Dermis blood vessel endothelial cell (primary cell): ENCODE measurements at regions not wholly inside any gene's neighbourhood (a gene's known extent, or its start where the extent isn't known, plus 50 kb on each side); places are given as distances from the start of the nearest gene placed in this dataset.

Source experiments
- DNase-seq: peaks from one replicate; pipeline ENCODE4 v3.0.0; 2010

DNA sequence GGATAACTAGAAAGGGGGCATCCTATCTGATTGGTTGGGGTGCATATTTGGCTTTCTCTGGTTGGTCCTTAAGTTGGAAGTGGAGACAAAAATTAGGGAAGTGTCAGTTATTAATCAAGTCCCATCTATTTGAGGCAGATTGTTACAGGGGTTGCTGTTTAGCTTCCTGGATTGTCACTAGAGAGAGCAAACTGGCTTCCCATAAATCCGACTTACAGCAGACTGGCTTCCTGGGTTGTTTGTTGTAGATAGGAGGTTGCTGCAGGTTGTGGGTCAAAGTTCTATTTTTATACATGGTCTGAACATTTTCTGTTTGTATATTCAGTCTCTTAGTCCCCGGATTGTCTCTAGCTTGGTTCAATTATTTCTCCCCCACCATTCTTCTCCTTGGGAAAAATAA is 106.1 kb upstream of the HABP2 start:
- no peak for DNase-seq

DNA sequence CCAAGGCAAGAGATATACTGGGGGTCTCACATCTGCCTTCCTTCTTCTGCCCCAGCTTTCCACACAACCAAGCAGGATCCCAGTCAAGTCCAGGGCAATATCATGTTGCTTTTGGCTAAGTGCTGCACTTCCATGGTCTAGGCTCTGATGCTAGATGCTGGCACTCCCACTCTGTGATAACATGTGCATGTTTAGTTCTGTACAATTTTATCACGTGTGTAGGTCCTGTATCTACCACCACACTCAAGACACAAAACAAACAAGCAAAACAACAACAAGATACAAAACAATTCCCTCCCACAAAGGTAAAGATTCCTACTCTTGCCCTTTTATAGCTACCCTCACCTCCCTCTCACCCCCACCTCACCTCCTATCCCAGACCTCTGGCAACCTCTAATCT is 105.6 kb upstream of the HABP2 start:
- no peak for DNase-seq

DNA sequence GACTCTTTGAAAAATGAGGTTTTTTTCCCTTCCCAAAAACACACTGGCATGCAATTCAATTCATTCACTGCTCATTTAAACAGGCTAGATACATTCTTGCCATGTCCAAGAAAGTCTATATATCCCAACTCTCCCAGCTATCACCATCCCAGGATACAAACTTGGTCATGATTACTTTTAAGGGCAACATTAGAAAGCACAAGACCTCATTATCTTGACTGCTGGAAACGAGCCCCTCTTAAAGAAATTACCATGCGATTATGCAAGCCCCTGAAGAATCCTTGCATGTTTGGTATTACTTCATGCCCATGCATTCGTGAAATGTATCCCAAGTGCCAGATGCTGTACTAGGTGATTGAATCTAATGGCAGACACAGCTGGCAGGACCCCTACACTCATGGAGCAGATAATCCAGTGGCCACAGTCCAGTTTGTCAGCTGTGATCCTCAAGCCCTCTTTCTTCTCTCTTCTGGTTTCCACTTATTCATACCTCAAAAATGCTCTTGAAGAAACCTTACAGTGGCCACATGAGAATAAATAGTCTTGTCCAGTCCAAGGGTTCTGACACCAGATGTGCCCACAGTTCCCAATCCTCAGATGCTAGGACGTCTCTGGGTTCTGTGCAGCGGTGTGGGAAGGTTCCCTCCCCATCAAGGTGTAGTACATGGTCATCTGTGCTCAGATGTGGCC is 103.7 kb upstream of the HABP2 start:
- no peak for DNase-seq

DNA sequence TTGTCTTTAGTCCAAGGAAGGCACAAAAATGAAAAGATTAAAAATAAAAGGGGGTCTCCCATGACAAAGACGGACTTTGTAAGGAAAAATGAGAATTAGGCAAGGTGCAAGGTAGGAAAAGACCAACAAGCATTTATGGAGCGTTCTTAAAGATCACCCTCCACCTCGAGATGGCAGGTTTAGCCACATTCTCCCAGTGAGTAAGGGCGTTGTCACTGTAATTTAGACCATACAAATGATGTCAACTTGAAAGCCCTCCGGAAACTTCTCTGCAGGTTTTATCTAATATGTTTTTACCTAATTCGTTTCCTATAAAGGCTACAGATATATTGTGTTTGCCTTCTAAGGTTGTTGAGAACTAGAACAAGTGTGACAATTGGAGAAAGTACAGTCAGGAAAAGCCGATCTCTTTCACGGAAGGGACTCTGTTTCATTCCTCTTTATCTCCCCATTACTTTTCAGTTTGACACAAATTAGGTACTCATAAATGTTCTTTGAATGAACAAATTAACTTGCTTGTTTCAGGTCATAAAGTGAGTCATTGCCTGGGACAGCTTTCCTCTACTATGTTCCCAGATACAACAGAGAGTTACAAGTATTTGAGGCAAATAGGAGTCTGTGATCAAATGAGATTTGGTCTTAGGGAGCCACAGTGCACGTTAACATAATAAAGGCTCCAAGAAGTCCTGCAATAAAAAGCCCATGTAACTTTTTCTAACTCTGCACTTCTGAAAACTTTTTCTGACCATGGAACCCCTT is 102.6 kb upstream of the HABP2 start:
- DNase-seq, result no peak

DNA sequence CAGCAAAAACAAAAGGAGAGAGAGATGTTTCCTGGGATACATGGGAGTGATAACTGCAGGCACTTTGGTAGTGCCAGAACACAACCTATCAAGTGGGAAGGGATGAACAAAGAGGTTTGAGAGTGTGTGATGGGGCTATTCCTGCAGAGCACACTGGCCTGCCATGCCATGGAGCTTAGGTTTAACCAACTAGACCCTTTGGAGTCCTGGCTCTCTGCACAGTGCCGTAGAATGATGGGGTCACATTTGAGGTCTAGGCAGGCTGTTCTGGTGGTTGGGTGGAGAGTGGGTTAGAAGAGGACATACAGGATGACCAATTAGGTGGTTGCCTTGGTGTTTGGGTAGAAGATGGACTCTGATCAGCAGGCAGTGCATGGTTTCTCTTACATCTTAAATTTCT is 101.9 kb upstream of the HABP2 start:
- no peak for DNase-seq

DNA sequence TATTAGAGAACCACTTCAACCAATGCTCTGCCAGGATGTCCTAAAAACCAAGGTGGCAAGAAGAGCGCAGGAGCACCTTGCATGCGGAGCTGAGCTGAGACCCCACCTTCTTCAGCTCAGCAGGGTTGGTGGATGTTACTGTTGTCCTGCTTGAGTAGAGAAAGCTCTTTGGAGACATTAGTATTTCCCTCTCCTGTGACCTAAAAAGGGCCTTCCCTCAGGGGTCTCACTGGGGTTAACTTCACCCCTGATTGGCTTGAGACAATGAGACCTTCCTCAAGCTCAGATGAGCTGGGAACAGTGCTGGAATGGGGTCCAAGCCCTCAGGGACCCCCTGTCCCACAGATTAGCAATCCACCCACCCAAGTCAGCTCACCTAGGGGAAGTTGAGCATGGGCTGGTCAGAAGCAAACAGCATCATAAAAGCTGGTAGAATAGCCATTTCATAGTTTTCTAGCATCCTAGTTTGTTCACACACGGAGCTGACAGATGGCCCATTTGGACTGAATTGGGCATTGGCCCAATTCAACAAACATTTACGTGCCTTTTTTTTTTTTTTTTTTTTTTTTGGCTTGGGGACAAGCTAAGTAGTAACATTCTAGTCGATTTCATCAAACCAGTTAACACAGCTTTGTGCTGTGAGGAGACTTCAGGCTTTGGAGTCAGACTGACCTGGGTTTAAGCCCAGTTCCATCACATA is 100.6 kb upstream of the HABP2 start:
- DNase-seq, result no peak

DNA sequence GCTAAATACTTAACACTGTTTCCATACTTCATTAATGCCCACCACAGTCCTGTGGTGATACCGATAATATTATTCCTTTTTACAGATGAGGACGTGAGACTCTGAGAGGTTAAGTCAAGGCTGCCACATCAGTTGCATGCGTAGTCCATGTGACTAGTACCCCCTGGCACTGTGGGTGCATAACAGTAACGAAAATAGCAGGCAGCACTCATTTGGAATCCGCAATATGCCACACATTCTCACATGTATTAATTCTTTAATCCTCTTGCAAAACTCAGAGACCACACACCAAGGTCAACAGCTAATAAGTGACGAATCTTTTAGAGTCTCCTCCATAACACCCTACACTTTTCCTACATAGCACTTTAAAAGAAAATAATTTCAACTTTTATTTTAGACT is 99.5 kb upstream of the HABP2 start:
- DNase-seq, result no peak

DNA sequence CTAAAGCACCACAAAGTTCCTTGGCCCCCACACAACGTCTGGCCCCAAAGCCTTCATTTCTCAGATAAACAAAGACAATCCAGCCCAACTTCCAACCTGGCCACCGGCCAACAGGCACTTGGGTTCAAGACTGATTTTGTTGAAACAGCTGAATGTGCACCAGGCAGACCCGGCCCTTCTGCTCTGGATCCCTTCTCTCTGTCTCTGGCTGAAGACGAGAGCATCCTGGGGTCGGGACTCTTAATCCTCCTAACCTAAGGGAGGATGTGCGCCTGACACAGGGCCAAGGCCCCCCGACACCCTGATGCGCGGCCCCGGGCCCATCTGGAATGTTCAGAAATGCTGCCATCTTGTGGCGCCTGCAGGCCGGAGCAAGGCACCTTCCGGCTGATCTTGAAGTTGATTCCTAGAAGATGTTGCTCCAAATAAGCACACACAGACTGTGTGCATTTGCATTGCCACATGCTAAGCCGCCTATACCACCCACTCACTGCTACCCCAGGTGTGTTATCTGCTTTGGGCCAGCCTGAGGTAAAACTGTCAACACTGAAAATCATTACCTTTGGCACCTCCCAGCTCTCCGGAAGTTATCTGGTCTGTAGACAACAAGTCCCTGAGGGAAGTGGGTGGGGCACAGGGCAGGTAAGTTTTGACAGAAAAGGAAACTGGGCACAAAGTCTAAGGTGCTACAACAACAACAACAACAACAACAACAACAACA is 98.4 kb upstream of the HABP2 start:
- peak; percentile 56 for DNase-seq

DNA sequence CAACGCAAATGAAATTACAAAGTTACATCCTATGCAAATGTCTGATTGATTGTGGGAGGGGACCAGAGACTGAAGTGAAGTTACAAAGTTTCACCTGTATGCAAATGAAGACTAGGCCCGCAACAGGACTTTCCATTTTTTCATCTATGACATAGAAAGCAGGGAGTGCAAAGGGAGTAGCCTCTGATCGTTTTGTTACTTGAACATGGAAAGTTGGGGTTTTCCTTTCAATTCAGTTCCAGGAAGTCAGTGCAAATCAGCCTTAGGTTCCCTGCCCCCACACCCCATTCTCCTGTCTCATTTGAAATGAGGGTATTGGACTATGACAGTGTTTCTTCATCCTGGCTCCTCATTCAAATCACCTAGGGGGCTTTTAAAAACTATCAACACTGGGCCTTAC is 96.9 kb upstream of the HABP2 start:
- DNase-seq, result no peak

DNA sequence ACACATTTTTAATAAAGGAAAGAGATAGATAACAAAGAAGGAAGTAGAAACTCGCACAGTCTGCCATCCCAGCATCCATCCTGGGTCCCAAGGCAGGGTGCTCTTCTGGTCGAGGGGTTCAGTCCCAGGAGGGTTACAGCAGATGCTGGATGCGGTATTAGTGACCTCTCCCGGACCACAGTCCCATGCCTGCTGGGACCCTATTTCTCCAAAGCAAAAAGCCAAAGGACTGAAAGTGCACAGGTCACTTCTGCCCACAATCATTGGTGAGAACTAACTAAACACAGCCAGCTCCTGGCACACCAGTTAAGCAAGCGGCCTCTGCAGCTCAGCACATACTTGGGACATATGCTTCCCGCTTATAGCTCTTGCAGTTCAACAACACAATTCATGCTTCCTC is 96.1 kb upstream of the HABP2 start:
- no peak for DNase-seq

DNA sequence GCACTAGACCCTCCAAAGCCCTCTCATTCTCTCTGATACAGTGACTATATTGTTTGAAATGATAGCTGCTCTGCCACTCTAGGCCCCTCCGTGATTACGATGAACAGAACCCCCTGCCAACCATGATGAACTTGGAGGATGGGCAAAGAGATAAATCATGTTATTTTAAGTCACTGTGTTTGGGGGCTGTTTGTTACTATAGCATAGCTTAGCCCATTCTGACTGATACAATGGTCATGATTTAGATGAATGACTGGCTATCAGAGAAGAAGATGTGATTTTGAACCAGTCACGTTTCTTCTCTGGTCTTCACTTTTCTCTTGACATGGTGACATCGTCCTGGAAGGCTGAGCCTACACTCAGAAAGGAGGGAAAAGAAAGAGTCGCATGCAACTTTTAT is 95.4 kb upstream of the HABP2 start:
- DNase-seq, result no peak

DNA sequence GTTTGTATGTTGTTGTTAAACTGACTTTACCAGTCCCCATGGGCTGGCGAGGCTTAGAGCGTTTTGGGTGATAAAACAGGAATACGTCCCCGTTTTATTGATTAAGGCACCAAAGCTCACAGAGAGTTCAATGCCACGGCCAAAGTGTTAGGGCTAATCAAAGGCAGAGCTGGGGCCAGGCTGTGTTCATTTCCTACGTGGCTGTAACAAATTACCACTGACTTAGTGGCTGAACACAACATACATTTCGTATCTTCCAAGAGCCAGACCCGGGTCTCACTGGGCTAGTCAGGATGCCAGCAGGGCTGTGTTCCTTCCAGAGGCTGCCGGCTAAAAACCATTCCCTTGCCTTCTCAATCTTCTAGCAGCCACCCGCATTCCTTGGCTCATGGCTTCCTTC is 94.4 kb upstream of the HABP2 start:
- no peak for DNase-seq

DNA sequence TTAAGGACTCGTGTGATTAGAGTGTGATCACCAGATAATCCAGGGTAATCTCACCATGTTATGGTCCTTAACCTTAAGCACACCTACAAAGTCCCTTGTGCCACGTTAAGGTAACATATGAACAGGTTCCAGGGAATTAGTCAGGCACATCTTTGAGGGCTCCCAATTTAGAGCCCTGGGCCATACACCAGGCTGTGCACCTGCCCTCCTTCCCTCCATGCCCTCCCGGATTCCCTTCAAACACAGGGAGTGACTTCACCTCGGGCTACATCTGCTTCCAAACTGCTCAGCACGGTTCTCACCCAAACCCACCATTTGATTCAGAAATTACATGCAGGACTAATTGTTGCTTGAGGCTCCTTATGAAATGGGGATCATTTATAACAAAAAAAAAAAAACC is 93.9 kb upstream of the HABP2 start:
- DNase-seq, result no peak

DNA sequence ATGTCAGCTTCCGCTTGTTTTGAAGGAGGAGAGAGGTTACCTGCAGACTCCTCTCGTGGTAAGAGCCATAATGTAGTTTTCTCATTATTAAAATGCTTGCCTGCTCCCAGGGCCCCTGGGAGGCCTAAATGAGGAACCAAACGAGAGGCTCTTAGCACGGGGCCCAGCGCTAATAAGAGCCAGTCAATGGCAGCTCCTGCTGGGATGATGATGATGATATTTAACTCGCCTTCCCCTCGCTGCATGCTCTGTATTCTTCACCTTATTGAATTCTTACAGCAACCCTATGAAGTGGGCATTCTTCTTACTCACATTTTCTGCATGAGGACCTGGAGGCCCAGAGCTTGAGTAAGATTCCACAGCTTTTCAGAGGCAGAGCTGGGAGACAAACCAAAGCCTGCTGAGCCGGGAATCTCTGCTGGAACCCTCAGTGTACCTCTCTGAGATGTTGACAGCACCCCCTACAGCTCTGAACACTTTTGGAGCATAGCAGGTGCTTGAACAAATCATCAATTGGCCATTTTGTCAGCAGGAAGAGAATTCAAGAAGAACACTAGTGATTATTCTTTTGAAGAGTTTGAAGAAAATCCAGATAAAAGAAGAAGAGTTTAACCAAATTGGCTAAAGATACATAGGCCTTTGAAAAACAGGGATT is 93.1 kb upstream of the HABP2 start:
- no peak for DNase-seq

DNA sequence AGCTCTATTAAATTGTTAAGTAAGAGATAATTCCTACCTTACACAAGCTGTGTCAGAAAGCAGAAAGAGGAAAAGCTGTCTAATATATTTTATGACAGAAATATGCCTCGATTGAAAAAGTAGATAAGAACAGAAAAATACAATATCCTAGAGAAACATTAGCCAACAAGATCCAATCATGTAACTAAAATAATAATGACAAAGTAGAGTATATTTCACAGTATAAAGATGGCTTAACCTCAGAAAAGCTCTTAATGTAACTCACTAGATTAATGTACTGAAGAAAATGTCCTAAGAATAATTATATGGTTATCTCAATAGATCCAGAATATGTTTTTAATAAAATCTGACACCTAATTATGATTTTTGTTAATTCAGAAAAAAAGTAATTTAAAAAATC is 89.8 kb upstream of the HABP2 start:
- DNase-seq, result no peak

DNA sequence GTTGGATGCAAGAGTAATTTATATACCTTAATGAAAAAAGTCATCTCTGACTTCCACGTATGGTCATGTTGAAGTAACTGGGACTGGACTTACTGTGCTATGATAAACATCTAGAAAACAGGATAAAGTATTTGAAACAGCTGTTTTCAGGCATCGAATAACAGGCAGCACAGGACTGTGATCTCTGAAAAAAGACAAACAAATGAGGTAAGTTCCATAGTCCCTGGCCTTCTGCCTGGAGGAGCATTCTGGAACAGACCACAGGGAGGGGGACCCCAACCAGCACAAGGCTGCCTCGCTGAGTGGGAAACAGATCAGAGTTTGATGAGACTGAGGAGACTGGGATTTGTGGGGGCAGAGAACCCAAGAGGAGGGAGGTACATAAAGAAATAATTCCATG is 89.1 kb upstream of the HABP2 start:
- DNase-seq, result no peak

DNA sequence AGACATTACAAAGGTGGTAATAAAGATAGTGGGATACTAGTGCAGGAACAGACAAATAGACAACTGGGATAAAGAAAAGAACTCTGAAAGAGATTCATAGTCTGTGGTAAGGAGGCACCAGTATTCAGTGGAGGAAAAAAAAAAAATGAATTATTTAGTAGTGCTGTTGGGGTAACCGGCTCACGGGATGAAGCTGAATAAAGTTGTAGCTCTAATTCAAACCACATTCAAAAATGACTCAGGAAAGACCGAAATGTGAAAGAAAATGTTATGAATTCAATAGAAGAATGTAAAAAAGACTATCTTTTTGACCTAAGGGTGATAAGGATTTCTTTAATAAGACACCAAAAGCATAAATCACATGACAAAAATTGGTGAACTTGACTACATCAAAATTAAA is 83.1 kb upstream of the HABP2 start:
- DNase-seq, result no peak

DNA sequence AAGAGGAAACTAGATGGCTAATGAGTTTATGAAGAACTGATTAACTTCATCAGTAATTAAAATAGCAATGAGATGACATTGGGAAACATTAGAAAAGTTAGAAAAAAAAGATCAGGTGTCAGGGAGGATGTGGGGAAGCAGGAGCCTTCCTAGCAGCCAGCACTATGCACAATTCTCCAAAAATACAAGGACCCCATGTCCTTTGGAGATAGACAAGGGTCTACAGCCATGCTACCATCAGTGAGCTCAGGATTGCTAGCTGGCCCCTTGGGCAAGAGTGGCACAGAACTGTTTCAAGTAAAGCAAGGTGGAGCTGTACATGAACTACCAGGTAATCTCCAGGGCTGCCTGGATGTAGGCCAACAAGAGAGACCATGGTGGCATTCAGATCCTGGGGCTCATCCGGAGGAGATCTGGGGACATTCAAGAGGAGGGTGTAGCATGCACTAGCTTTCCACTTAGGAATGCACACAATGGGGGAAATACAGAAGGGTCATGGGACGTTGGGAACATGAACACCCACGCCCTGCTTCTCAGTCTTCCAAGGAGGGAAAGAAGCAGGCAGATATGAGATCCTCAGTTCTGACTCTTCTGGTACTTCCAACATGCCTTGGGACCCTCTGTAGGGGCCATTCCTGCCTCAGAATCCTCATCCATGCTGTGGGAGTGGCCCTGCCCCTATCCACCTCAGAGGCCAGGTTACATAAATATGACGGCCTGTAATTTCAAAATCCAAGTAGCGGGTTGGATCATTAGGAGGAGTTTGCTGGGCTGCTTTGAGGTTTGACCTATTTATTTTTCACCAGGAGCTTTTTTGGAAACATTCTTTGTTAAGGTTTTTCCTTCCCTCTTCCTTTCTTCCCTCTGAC is 82.2 kb upstream of the HABP2 start:
- no peak for DNase-seq

DNA sequence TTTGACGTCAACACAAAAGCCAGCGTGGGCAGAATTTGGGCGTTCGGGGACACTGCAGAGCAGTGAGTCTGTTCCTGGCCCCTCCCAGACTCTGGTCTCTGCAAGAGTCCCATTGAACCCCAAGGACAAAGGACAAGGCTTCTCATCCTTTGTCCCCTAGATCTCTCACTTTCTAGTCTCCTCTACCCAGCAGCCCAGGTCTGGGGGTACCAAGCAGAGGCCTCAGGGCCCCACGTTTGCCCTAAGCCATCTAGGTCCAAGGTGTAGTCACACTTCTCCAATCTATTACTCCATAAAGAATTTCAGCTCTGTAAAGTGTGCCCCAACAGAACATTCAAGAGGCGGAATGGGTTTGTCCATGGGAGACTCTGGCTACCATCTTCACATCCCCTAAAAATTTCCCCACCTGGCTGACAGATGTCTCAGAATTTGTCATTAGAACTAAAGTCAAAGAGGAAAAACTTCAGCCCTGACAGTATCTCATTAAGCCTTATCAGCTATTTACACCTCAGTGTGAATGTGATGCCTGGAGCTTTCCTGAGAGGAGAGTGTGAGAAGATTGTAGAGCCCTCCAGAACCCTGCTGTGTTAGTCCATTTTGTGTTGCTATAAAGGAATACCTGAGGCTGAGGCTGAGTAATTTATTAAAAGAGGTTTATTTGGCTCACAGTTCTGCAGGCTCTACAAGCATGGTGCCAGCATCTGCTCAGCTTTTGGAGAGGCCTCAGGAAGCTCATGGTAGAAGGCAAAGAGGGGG is 81.4 kb upstream of the HABP2 start:
- no peak for DNase-seq

DNA sequence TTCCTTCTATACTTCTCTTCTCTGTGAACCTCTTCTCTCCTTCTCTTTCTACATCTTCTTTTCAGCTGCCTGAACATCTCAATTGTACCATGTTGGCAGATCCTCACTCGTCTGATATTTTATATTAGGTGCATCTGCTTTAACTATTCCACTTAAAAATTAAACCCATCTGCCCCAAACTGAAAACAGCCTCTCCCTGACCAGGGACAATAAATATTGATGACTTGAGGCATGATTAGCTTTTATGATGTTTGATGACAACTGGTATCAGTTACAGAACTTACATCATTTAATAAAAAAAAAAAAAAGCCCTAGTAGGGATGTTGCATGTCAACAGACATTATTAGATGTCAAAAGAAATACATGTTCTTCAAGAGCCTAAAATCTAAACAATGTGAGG is 79.8 kb upstream of the HABP2 start:
- DNase-seq, result no peak

DNA sequence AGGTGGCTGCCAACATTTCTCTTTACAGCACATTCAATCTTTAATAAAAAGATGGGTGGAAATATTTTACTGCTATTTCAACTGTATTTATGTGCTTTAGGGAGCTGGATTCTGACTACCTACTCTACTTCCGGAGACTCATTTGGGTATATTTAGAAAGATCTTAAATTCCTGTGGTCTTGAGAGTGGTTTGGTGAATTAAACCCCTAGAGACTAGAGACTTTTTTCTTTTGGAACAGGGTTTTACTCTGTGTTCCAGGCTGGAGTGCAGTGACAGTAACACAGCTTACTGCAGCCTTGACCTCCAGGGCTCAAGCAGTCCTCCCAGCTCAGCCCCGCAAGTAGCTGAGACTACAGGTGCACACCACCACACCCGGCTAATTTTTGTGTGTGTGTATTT is 79.0 kb upstream of the HABP2 start:
- no peak for DNase-seq
